ENCODE measurements at regions not wholly inside any gene's neighbourhood (a gene's known extent, or its start where the extent isn't known, plus 50 kb on each side); places are given as distances from the start of the nearest gene placed in this dataset.

DNA sequence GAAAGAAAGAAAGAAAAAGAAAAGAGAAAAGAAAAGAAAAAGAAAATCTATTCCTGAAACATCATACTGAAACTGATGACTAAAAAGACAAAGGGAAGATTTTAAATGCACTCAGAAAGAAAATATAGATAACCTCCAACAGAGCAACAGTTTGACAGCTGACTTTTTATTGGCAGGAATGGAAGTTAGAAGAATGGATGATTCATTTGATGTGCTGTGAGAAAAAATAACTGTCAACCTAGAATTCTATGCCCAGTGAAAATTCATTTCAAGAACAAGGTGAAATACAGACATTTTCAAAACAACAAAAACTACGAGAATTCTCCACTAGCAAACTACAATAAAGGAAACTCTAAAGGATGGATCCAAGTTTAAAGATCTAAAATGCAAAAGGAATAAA, 50.5 kb upstream of the HSPA12A start:
- no peak for DNase-seq (ENCODE audit: low read depth)

DNA sequence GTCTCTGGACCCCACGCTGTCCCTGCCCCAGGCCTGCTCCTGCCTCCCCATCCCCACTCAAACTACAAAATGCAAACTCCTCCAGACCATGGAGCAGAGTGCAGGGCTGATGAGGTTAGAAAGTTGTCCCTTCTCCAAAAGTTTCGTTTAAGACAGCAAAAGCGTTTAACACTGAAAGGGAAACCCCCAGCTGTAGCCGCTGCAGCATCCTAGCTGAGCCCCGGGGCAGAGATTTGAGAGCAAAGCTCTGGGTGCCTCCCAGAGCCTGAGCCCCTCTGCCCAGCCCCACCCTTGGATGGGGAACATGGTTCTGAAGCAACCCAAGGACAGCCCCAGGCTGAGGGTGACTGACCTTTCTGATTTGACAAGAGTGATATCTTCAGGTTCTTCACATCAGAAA, 52.8 kb upstream of the ENO4 start:
- DNase-seq (ENCODE audit: low read depth): no peak

DNA sequence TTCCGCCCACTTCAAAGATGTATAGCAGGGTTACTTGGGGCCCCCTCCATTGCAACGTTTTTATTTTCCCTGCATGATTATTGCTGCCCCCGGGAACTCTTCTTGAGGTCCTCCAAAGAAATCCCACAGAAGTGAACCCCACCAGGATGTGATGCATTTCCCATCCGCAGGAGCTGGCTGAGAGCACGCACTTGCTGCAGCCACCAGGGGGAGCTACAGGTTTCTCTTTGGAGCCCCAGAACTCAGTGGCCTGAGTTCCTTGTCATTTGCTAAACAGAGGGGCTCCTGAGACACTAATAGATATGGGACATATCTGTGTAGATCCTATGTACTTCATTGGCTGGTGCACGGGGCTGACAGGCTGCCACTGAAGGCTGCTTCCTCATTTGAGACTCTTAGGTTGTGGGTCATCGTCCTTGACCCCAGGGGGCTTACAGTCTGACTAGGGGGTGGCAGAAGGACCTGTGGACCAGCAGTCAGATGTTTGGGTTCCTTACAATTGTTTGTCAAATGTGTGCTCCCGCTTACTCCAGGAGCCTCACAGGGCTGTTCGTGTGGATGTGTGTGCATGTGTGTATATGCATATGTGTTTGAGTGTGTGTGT, 52.3 kb upstream of the ENO4 start:
- peak; percentile 13 for DNase-seq (ENCODE audit: low read depth)

DNA sequence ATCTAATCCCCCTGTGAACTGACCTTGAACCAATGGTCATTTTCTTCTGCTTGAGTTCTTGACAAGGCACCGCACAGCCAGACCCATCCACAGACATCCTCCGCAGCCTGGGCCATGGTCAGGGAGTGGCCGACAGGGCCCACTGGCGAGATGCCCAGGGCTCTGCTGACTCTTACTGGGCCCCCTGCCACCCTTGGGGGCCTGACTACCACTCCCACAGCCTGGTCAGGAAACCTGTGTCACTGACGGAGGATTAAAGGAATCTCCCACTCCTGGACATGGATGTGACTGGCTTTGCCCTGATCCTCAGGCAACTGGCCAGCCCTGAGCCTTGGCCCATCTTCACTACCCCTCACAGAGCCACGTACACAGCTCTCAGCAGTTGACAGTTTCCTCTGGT, 50.4 kb upstream of the ENO4 start:
- no peak for DNase-seq (ENCODE audit: low read depth)

Data from activated gamma-delta T cell treated with anti-CD3 and anti-CD28 coated beads, Interleukin-2, amount 50 U/mL, for 16 hours (primary cell).